ENCODE measurements at regions not wholly inside any gene's neighbourhood (a gene's known extent, or its start where the extent isn't known, plus 50 kb on each side); places are given as distances from the start of the nearest gene placed in this dataset.
"Not testable (repeated sequence)": the region's sequence is repeated elsewhere in the genome, so short reads cannot be mapped to it uniquely, and the experiment has no call there.

DNA sequence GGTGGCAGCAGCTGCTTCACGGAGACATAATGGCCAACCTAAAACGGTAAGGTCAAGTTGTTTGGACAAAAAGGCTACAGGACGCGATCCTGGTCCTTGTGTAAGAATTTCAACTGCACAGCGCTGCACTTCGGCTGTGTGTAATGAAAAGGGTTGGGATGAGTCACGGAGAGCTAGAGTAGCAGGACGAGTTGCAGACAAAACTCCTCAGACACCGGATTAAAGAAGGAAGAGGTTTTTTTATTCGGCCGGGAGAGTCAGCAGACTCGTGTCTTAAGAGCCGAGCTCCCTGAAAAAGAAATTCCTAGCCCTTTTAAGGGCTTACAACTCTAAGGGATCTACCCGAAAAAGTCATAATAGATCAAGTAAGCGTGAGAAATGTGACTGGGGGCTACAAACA lies 124.2 kb upstream of the CCZ1B start:
- not testable (repeated sequence) for TF ChIP-seq CTCF (IDR thresholded peaks at IDR 0.05); ZFX (IDR thresholded peaks at IDR 0.05; ENCODE audit: borderline replicate concordance)
